ENCODE measurements at regions not wholly inside any gene's neighbourhood (a gene's known extent, or its start where the extent isn't known, plus 50 kb on each side); places are given as distances from the start of the nearest gene placed in this dataset.

GRCh38 chr3:72058493-72059081 is 273.6 kb upstream of the PROK2 start:
- TF ChIP-seq CTCF (IDR thresholded peaks at IDR 0.05; ENCODE audit: insufficient read depth, low read depth, low read length, missing control alignments) = no peak
- no peak for DNase-seq (ENCODE audit: low read depth)
- no peak overlapping the region for H3K4me3 ChIP-seq (ENCODE audit: low read depth, low read length)

GRCh38 chr3:72055436-72055835 is 270.5 kb upstream of the PROK2 start:
- DNase-seq (ENCODE audit: low read depth) = no peak
- H3K4me3 ChIP-seq (ENCODE audit: low read depth, low read length) = no peak overlapping the region

GRCh38 chr3:72054976-72055375 is 270.0 kb upstream of the PROK2 start:
- DNase-seq (ENCODE audit: low read depth) = no peak
- TF ChIP-seq CTCF (IDR thresholded peaks at IDR 0.05; ENCODE audit: insufficient read depth, low read depth, low read length, missing control alignments) = no peak
- H3K4me3 ChIP-seq (ENCODE audit: low read depth, low read length) = no peak overlapping the region

More at GRCh38 chr3:72055436-72055835, 270.5 kb upstream of the PROK2 start:
- no peak for TF ChIP-seq CTCF (IDR thresholded peaks at IDR 0.05; ENCODE audit: insufficient read depth, low read depth, low read length, missing control alignments)

- DNase-seq (ENCODE audit: low read depth) = no peak
- no peak for TF ChIP-seq CTCF (IDR thresholded peaks at IDR 0.05; ENCODE audit: insufficient read depth, low read depth, low read length, missing control alignments)
- H3K4me3 ChIP-seq (ENCODE audit: low read depth, low read length) = no peak overlapping the region
Observed at GRCh38 chr3:72052841-72053409, 268.0 kb upstream of the PROK2 start.

- H3K4me3 ChIP-seq (ENCODE audit: low read depth, low read length) = no peak overlapping the region
- no peak for TF ChIP-seq CTCF (IDR thresholded peaks at IDR 0.05; ENCODE audit: insufficient read depth, low read depth, low read length, missing control alignments)
- no peak for DNase-seq (ENCODE audit: low read depth)
Observed at GRCh38 chr3:72050771-72051170, 265.8 kb upstream of the PROK2 start.

GRCh38 chr3:72050048-72050632 is 265.2 kb upstream of the PROK2 start:
- no peak for TF ChIP-seq CTCF (IDR thresholded peaks at IDR 0.05; ENCODE audit: insufficient read depth, low read depth, low read length, missing control alignments)
- no peak for DNase-seq (ENCODE audit: low read depth)

More at GRCh38 chr3:72050048-72050632, 265.2 kb upstream of the PROK2 start:
- no peak overlapping the region for H3K4me3 ChIP-seq (ENCODE audit: low read depth, low read length)

All from GM12865 (cell line).